NCI-H82 treated with DMSO at 0.1 percent for 48 hours (cell line): ENCODE measurements at regions not wholly inside any gene's neighbourhood (a gene's known extent, or its start where the extent isn't known, plus 50 kb on each side); places are given as distances from the start of the nearest gene placed in this dataset.
"Not testable (repeated sequence)": the region's sequence is repeated elsewhere in the genome, so short reads cannot be mapped to it uniquely, and the experiment has no call there.

Experiments used
- DNase-seq: peaks from one replicate; lab custom pipeline; 2025; ENCODE audit not compliant: unreplicated experiment; lab: John Stamatoyannopoulos, UW

GRCh38 chr6:27593200-27593818 is 120.4 kb upstream of the ZNF184 start:
- DNase-seq, result no peak

GRCh38 chr6:27592481-27593199 is 119.7 kb upstream of the ZNF184 start:
- DNase-seq, result peak; percentile 66

GRCh38 chr6:27591699-27592480 is 119.0 kb upstream of the ZNF184 start:
- peak; percentile 24 for DNase-seq

- not testable (repeated sequence) for DNase-seq
Measured at GRCh38 chr6:27585316-27585715, 112.4 kb upstream of the ZNF184 start.

- no peak for DNase-seq
Measured at GRCh38 chr6:27584326-27584725, 111.4 kb upstream of the ZNF184 start.

GRCh38 chr6:27582928-27583725 is 110.2 kb upstream of the ZNF184 start:
- DNase-seq, result peak; percentile 33

GRCh38 chr6:27579973-27580372 is 107.1 kb upstream of the ZNF184 start:
- no peak for DNase-seq

GRCh38 chr6:27577922-27578321 is 105.0 kb upstream of the ZNF184 start:
- no peak for DNase-seq

- DNase-seq, result no peak
Measured at GRCh38 chr6:27575594-27576361, 102.9 kb upstream of the ZNF184 start.

- DNase-seq, result no peak
Measured at GRCh38 chr6:27568226-27568897, 95.5 kb upstream of the ZNF184 start.

GRCh38 chr6:27565839-27566779 is 93.2 kb upstream of the ZNF184 start:
- no peak for DNase-seq

- no peak for DNase-seq
Measured at GRCh38 chr6:27562027-27562410, 89.1 kb upstream of the ZNF184 start.

- DNase-seq, result no peak
Measured at GRCh38 chr6:27558028-27558724, 85.3 kb upstream of the ZNF184 start.

- no peak for DNase-seq
Measured at GRCh38 chr6:27556406-27556805, 83.5 kb upstream of the ZNF184 start.

GRCh38 chr6:27553123-27553904 is 80.4 kb upstream of the ZNF184 start:
- peak; percentile 82 for DNase-seq

GRCh38 chr6:27551607-27552006 is 78.7 kb upstream of the ZNF184 start:
- no peak for DNase-seq

GRCh38 chr6:27550692-27551091 is 77.8 kb upstream of the ZNF184 start:
- DNase-seq, result no peak
